Ectodermal cell (in vitro differentiated cells): ENCODE measurements at regions not wholly inside any gene's neighbourhood (a gene's known extent, or its start where the extent isn't known, plus 50 kb on each side); places are given as distances from the start of the nearest gene placed in this dataset.

Source experiments
- H3K27ac ChIP-seq: 2 replicates; pipeline ENCODE4 v1.7.0; 2013; ENCODE audit warnings: mild to moderate bottlenecking, low read depth, low read length; ENCODE audit not compliant: insufficient read depth, poor library complexity, severe bottlenecking
- H3K27me3 ChIP-seq: 2 replicates; pipeline ENCODE4 v1.7.0; 2013; ENCODE audit warnings: mild to moderate bottlenecking, low read length; ENCODE audit not compliant: insufficient read depth, control insufficient read depth, poor library complexity, severe bottlenecking
- H3K36me3 ChIP-seq: one replicate; pipeline ENCODE4 v1.7.0; 2013; ENCODE audit warnings: low read length; ENCODE audit not compliant: control insufficient read depth, insufficient read depth
- H3K4me1 ChIP-seq: one replicate; pipeline ENCODE4 v1.7.0; 2013; ENCODE audit warnings: low read length; ENCODE audit not compliant: control insufficient read depth, insufficient read depth
- H3K4me3 ChIP-seq: 2 replicates; pipeline ENCODE4 v1.7.0; 2013; ENCODE audit warnings: low read depth, low read length, control low read depth; ENCODE audit not compliant: insufficient read depth
- H3K9me3 ChIP-seq: 2 replicates; pipeline ENCODE4 v1.7.0; 2013; ENCODE audit warnings: mild to moderate bottlenecking, low read length, moderate library complexity; ENCODE audit not compliant: control insufficient read depth
- WGBS, 2 experiments: methylation state at CpG; one replicate each; pipeline ENCODE4 v1.1.7; 2013; ENCODE audit warnings: missing lambda C conversion rate in 2 of 2; 5-methylcytosine and 5-hydroxymethylcytosine counted together

- Histone ChIP-seq H3K36me3 (peaks cover 3% of the 10 kb centered on the region), H3K27ac (no peak overlapping the region), H3K4me1 (peaks cover 3% of the 10 kb centered on the region), H3K9me3 (no peaks in the 10 kb centered on the region), H3K4me3 (no peak overlapping the region), H3K27me3 (no peaks in the 10 kb centered on the region)
These were observed 640.6 kb downstream of the EPHA4 start for GRCh38 chr2:220931491-220931890.

- peaks cover 8% of the 10 kb centered on the region for H3K4me1 ChIP-seq
- H3K27ac ChIP-seq, result no peak overlapping the region
- H3K9me3 ChIP-seq, result no peaks in the 10 kb centered on the region
- no peaks in the 10 kb centered on the region for H3K36me3 ChIP-seq
- 93 to 94% methylated on average over 2 to 3 of the region's 3 CpGs for WGBS, 2 experiments
- H3K4me3 ChIP-seq, result no peak overlapping the region
- no peaks in the 10 kb centered on the region for H3K27me3 ChIP-seq
These were observed 640.1 kb downstream of the EPHA4 start for GRCh38 chr2:220932041-220932440.

DNA sequence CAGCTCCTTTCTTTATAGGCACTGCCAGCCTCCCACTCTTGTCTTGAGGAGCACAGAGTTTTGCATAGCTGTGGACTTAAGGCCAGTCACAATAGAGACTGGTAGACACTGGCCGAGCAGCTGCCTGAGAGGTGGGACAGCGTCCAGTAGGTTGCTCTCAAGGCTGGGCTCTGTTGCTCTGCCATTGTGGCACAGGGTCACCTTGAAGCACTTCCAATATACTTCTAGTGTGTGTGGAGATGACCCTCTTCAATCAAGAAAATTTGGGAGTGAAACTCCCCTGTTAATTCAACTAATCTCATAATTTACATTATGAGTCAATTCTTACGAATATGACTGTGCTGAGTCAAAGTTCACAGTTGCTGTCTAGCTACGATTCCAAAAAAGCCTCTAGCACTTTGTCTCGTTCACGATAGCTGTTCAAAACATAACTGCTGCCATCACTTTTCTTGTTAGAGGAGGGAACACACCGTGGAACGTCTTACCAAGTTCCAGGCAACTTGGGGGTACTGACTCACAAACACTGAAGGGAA is 636.2 kb downstream of the EPHA4 start:
- H3K4me3 ChIP-seq, result no peak overlapping the region
- H3K36me3 ChIP-seq, result no peaks in the 10 kb centered on the region
- 90 to 96% methylated on average over 8 of the region's 8 CpGs for WGBS, 2 experiments
- no peaks in the 10 kb centered on the region for H3K27me3 ChIP-seq
- H3K9me3 ChIP-seq, result no peaks in the 10 kb centered on the region
- H3K4me1 ChIP-seq, result peaks cover 9% of the 10 kb centered on the region
- H3K27ac ChIP-seq, result no peak overlapping the region

DNA sequence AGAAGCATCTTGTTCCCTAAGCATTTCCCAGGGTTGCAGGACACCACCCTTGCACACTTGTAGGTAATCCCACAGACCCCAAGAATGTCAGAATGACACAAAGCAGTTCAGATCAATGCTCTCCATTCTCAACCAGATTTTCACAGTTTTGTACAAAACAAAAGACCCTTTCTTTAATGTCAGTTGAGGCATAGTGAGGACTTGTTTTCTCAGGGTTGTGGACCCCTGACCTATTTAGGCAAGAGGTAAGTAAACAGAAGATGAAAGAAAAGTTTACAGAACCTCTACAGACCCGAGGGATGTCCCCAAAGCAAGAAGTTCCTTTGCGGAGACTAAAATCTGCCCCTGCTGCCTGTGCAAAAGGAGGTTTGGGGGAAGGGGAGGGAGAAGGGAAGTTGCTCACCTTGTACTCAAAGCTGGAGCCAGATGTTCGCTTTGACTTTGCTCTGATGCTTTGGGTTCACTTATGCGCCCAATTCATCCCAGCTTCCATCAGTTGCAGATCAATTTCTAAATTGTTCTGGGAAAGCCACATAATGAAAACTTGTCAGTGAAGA is 635.4 kb downstream of the EPHA4 start:
- Histone ChIP-seq H3K27me3 (no peaks in the 10 kb centered on the region), H3K9me3 (no peaks in the 10 kb centered on the region), H3K4me3 (no peak overlapping the region), H3K36me3 (no peaks in the 10 kb centered on the region), H3K27ac (no peak overlapping the region), H3K4me1 (peaks cover 9% of the 10 kb centered on the region)
- 59 to 63% methylated on average over 4 of the region's 4 CpGs for whole genome bisulfite sequencing, 2 experiments

DNA sequence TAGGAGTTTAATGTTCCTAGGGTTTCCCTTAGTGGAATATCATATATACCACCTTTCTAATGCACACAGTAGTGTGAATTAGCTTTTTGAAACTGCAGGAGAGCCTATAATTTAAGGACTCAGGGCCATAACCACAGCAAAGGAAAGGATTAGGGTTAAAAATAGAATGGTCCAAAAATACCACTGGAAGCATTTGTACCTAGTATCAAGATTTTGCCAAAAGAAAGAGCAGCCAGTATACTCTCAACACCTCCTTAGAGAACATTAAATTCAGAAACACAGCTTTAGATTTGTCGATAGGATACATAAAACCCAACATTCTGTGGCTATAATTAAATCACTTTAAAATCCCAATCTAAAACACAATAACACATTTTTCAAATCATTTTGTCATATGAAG is 634.9 kb downstream of the EPHA4 start:
- peaks cover 9% of the 10 kb centered on the region for H3K4me1 ChIP-seq
- H3K9me3 ChIP-seq, result no peaks in the 10 kb centered on the region
- WGBS, 2 experiments, result 86 to 100% methylated on average over 1 of the region's 1 CpG
- H3K4me3 ChIP-seq, result no peak overlapping the region
- H3K27ac ChIP-seq, result no peak overlapping the region
- no peaks in the 10 kb centered on the region for H3K27me3 ChIP-seq
- H3K36me3 ChIP-seq, result no peaks in the 10 kb centered on the region

GRCh38 chr2:220940646-220941045 is 631.5 kb downstream of the EPHA4 start:
- H3K9me3 ChIP-seq, result no peaks in the 10 kb centered on the region

GRCh38 chr2:220941683-220942082 is 630.4 kb downstream of the EPHA4 start:
- H3K27ac ChIP-seq, result no peak overlapping the region
- H3K27me3 ChIP-seq, result no peaks in the 10 kb centered on the region
- WGBS, 2 experiments, result 80 to 94% methylated on average over 1 of the region's 1 CpG
- no peaks in the 10 kb centered on the region for H3K9me3 ChIP-seq
- no peaks in the 10 kb centered on the region for H3K36me3 ChIP-seq
- peaks cover 5% of the 10 kb centered on the region for H3K4me1 ChIP-seq
- H3K4me3 ChIP-seq, result no peak overlapping the region

More at GRCh38 chr2:220940646-220941045, 631.5 kb downstream of the EPHA4 start:
- no peaks in the 10 kb centered on the region for H3K27me3 ChIP-seq
- no peak overlapping the region for H3K4me3 ChIP-seq
- 93 to 96% methylated on average over 11 of the region's 11 CpGs for WGBS, 2 experiments
- H3K4me1 ChIP-seq, result peaks cover 9% of the 10 kb centered on the region
- no peaks in the 10 kb centered on the region for H3K36me3 ChIP-seq
- H3K27ac ChIP-seq, result no peak overlapping the region

DNA sequence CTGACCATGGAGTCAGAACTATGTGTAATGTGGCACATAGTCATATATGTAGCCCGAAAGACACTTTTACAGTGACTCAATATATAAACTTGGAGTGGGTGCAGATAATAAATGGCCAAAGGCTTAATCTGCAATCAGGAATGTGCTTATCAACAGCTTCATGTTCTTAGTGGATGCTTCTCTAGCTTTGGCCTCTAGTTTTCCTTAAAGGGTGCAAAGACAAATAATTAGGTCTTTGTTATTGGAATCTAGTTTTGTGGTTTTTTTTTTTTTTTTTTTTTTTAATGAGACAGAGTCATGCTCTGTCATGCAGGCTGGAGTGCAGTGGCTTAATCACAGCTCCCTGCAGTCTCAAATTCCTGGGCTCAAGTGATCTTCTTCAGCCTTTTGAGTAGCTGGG is 625.6 kb downstream of the EPHA4 start:
- no peak overlapping the region for H3K27ac ChIP-seq
- 95 to 100% methylated on average over 1 of the region's 1 CpG for WGBS, 2 experiments
- H3K27me3 ChIP-seq, result no peaks in the 10 kb centered on the region
- no peak overlapping the region for H3K4me3 ChIP-seq
- H3K36me3 ChIP-seq, result no peaks in the 10 kb centered on the region
- H3K4me1 ChIP-seq, result no peaks in the 10 kb centered on the region
- no peaks in the 10 kb centered on the region for H3K9me3 ChIP-seq

GRCh38 chr2:220948579-220948978 is 623.5 kb downstream of the EPHA4 start:
- Histone ChIP-seq H3K27me3 (no peaks in the 10 kb centered on the region), H3K27ac (no peak overlapping the region), H3K4me1 (no peaks in the 10 kb centered on the region), H3K4me3 (no peak overlapping the region), H3K36me3 (no peaks in the 10 kb centered on the region), H3K9me3 (no peaks in the 10 kb centered on the region)
- 70 to 78% methylated on average over 3 of the region's 4 CpGs for WGBS, 2 experiments

DNA sequence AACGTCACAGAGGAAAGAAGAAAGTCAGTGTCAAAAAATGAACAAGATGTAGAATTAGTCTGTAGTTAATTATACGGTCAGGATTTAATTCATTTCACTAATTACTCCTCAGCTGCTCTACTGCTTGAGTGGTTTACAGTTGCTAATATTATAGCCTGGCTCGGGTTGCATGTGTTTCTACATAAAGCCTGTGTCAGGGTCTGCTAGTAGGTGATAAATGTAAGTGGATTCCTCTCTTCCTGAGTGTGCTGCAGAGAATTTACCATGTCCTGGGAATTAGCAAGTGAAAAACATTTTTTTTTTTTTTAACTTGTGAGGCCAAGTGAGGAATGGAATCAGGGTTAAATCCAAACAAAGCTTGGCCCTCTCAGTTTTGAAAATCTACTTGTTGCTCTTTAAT is 622.6 kb downstream of the EPHA4 start:
- no peak overlapping the region for H3K4me3 ChIP-seq
- WGBS, 2 experiments, result 73 to 74% methylated on average over 2 to 3 of the region's 3 CpGs
- no peaks in the 10 kb centered on the region for H3K36me3 ChIP-seq
- no peaks in the 10 kb centered on the region for H3K27me3 ChIP-seq
- no peaks in the 10 kb centered on the region for H3K4me1 ChIP-seq
- no peak overlapping the region for H3K27ac ChIP-seq
- H3K9me3 ChIP-seq, result no peaks in the 10 kb centered on the region

GRCh38 chr2:220955776-220956175 is 616.3 kb downstream of the EPHA4 start:
- Histone ChIP-seq H3K4me3 (no peak overlapping the region), H3K9me3 (no peaks in the 10 kb centered on the region), H3K27ac (no peak overlapping the region), H3K4me1 (no peaks in the 10 kb centered on the region), H3K36me3 (no peaks in the 10 kb centered on the region), H3K27me3 (no peaks in the 10 kb centered on the region)
- WGBS, 2 experiments, result 81 to 95% methylated on average over 1 of the region's 1 CpG
